Stimulated activated CD8-positive, alpha-beta memory T cell treated with anti-CD3 and anti-CD28 coated beads, Interleukin-4, amount 100 ng/mL, for 48 hours (primary cell): ENCODE measurements at regions not wholly inside any gene's neighbourhood (a gene's known extent, or its start where the extent isn't known, plus 50 kb on each side); places are given as distances from the start of the nearest gene placed in this dataset.
"Not testable (repeated sequence)": the region's sequence is repeated elsewhere in the genome, so short reads cannot be mapped to it uniquely, and the experiment has no call there.

Experiments used
- DNase-seq: peaks from one replicate; pipeline ENCODE4 v3.0.0-alpha.2; 2020

DNA sequence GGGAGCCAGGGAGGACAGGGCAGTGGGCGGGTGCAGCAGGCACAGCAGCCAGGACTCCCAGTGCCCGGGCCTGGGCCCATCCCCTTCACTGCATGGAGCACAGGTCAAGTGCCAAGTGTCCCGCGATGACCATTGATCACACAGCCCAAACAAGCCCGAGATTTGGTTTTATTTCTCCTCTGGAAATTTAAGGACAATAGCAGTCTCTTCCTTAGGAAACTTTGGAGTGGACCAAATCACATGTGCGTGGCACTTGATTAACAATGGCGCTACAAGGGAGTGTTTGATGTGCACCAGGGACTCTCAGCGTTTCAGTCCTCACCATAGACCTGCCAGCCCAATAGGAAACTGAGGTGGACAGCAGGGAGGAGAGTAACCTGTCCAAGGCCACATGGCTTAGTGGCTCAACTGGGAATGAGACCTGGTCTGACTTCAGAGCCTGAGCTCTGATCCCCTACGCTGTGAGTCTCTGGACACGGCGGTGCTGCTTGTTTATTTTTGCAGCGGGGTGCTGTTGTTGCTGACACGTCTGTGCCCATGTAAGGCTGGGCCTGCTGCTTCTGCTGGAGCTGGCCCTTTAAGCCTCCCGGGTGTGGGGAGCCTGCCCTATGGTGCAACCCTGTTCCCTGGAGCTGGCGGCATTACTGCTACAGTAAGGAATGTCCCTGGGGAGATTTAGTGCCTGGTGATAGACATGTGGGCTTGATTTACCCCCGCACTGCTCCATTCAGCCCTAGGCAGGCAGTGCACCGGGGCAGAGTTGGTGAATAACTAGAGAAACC, 194.2 kb downstream of the INHBB start:
- DNase-seq: no peak

GRCh38 chr2:120540719-120541552, 194.7 kb upstream of the GLI2 start:
- DNase-seq: no peak

GRCh38 chr2:120541553-120541932, 194.1 kb upstream of the GLI2 start:
- no peak for DNase-seq

DNA sequence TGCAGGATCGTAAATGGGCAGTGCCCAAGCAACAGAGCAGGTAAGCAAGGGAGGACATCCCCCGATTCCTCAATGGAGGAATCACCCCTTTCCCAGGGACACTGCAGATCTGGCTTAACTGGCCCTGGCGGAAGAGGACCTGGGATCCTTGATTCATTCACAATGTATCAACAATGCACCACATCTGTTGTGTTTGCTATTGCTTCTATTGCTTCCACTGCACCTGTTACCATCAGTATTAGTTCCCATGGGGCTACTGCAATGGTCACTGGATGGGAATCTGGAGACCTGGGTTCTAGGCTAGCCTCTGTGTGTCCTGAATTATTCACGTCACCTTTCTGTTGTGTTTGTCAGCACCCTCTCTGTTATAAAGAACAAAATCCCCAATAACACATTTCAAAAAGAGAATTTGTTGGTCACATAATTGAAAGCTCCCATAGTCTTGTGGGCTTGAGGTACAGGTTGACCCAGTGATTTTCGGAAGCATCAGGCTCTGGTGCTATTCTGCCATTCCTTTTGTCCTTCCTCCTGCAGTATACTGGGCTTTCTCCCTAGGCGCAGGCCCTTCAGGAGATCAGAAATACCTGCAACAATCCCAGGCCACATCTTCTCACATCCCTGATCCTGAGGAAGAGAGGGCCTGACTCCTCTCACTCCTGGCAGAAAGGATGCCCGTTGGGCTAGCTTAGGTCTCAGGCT, 193.5 kb upstream of the GLI2 start:
- no peak for DNase-seq

GRCh38 chr2:120542911-120543527, 192.6 kb upstream of the GLI2 start:
- DNase-seq: no peak

GRCh38 chr2:120543899-120544298, 191.8 kb upstream of the GLI2 start:
- no peak for DNase-seq

DNA sequence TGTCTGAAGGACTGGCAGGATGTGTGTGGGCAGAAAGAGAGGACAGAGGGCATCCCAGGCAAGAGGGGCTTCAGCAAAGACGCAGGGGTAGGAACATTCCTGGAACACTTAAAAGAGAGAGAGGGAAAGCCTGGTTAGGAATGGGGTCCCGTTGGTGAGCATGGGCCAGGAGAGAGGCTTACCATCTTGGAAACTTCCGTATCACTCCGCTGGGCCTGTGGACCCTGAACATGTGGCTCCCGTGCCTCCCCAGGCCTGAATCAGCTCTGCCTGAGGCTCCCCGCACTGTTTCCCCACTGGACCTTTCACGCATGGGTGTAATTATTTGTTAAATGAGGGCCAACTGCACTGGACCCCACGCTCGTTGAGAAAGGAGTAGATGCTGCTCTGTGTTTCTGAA, 191.1 kb upstream of the GLI2 start:
- DNase-seq: no peak

DNA sequence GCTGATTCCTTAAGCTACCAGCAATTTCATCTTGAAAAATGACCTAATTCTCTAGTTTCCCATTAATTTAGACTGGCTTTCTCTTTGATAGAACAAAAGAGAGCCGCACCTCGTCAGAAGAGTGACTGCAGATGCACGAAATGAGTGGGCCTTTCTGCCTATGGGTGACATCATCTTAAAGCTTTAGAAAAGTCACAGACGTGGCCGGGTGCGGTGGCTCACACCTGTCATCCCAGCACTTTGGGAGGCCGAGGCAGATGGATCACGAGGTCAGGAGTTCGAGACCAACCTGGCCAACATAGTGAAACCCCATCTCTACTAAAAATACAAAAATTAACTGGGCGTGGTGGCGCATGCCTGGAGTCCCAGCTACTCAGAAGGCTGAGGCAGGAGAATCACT, 190.7 kb upstream of the GLI2 start:
- not testable (repeated sequence) for DNase-seq

GRCh38 chr2:120545521-120546047, 190.1 kb upstream of the GLI2 start:
- no peak for DNase-seq

- no peak for DNase-seq
Observed at GRCh38 chr2:120546048-120546864, 189.4 kb upstream of the GLI2 start.

DNA sequence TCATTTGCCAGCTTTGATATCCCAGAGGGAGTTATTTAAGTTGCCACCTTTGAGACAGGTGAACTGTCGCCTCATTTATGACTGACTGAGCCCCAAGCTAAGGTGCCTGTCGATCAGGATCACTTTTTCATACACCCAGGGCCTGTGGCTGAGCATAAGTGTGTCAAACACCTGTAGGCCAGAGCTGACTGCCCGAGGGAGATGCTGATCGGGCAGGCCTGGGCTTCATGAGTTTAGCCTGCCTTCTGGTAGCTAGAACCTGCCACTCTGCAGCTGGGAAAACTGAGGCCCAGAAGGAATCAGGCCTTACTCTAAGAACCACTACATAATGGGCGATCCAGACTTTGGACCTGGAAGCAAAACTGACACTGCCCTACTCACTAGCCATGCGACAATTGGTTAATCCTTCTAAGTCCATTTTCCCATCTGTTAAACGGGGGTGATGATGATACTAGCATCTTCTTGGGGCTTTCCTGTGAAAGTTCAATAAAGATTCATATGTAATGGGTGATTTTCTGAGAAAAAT, 188.7 kb upstream of the GLI2 start:
- DNase-seq: no peak

- no peak for DNase-seq
Observed at GRCh38 chr2:120547662-120548061, 188.0 kb upstream of the GLI2 start.

- DNase-seq: no peak
Observed at GRCh38 chr2:120548627-120549608, 186.8 kb upstream of the GLI2 start.

DNA sequence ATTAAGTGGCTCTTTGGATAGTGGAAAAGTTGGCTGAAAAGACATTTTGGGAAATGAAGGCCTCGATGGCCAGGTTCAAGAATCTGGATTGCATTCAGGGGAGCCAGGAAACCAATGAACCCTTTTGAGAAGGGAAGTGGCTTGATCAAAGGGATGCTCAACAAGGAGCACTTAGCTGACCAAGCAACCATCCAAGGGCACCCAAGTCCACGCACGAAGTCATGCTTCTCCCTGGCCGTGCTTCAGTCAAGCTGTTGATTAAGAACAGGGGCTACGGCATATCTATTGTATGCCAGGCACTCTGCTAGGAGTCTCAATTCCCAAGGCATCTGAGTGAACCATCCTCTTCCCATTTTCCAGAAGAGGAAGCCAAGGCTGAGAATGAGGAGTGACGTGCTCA, 185.8 kb upstream of the GLI2 start:
- no peak for DNase-seq

DNA sequence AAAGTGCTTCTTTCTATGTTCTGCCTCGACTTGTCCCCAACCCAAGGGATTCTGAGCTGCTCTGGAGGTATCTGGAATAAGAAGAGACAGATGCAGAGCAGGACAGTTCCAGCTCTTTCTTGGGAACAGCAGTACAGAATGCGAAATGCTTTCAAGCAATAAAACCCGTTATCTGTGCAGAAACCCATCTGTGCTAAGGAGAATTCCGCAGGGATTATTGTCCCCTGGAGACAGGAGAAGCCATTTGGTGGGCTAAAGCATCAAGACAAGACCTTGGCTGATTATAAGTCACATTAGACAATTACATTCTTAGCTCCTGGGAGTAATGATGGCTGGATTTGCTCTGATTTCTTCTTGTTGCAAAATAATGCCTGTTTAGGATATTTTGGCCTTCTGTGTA, 185.4 kb upstream of the GLI2 start:
- DNase-seq: no peak

DNA sequence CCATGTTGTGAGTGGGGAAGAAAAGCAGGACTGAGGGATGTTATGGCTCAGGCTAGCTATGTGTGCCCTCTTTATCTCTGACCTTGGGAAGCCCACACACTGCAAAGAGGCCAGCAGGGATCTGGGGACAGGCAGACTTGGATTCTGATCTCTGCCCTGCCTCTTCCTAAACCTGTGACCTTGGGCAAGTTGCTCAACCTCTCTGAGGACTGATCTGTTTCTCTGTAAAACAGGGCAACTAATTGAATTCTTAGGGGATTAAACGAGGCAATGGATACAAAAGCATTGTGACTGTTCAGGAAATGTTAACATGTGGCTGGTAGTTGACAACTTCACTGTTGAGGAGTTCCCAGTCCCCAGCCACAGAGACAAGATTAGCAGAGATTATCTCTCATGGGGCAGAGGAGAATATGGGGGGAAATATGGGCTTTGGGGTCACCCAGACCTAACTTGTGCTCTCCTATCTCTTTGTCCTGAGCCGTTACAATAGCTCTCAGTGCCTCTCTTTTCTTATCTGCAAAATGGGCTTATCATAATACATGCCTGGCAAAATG, 184.7 kb upstream of the GLI2 start:
- no peak for DNase-seq

DNA sequence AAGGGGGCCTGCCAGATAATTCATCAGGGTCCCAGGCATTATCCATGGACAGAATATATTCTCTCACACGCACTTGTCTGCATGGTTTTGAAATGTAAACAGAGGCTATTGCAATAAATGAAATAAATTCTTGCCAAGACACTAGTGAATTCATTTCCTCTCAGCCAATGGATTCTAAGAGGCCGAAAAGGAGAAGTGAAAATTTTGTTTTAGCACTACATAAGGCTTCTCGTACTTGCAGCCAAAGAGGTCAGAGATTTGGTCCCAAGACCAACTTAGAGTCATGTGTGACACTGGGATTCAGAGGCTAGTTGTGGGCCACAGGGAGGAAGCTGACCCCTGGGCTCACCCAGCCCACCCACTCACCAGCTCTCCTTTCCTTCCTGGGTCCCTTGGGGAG, 184.1 kb upstream of the GLI2 start:
- no peak for DNase-seq

DNA sequence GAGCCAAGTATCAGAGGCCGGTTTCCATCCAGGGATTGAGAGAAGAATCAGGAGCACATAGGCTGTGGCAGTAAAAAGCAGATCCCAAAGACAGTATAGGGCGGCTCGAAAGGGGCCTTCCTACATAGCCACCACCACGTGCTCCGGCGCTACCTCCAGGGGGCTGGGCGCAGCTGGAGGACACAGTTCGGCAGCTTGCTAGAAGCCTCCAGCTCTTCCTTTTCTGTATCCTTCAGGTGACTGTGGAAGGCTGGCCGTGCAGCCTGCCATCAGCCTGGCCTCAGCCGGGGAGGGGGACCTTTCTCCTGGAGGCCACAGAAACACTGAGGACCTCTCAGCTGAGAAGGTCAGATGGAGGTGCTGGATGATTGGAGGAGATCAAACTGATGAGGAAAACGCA, 183.6 kb upstream of the GLI2 start:
- no peak for DNase-seq

DNA sequence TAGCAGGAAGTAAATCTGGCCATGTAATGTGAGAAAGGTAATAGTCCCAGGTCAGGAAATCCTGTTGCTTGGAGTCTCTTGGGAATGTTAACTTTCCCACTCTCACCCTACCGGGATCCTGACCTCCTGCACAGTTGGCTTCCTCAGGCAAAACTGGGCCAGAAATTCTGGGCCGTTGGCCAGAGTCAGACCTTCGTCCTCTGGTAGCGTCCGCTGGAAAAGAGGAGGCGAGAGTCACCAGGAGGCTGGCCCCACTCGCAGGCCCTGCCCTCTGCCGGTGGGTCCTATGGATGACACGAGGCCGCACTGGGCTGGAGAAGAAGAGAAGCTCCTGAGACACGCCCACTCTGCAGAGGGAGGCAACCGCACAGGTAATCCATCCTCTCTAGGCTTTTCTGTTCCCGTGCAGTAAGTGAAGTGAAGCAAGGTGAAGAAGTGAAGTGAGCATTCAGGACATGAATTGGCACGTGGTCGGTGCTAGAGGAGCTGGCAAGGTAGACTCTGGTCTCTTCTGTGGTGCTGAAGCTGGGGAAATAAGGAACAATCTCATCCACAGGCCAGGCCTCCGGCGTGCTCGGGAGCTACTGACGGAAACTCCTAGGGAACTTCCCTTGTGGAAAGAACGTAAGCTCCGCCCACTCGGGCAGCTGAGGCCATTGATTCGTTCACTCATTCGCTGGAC, 182.7 kb upstream of the GLI2 start:
- DNase-seq: peak; percentile 55

DNA sequence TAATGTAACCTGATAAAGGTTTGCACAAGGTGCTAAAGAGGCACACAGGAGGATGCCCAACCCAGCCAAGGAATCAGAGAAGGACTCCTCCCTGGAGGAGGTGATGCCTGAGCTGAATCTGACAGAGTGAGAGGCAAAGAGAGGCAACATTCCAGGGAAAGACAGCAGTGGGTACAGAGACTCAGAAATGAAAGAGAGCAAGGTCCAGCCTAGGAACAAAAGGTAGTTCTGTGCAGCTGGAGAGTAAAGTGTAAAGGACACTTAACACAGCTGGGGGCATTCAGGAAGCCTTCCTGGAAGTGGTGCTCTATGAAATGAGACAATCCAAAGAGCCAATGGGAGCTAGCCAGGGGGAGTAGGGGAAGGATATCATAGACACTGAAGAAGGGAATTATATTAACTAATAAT, 181.0 kb upstream of the GLI2 start:
- no peak for DNase-seq
